Trophoblast cell (in vitro differentiated cells and primary cell): ENCODE measurements at regions not wholly inside any gene's neighbourhood (a gene's known extent, or its start where the extent isn't known, plus 50 kb on each side); places are given as distances from the start of the nearest gene placed in this dataset.
"Not testable (repeated sequence)": the region's sequence is repeated elsewhere in the genome, so short reads cannot be mapped to it uniquely, and the experiment has no call there.

Experiments
- DNase-seq, 2 donors: peaks; one replicate each; pipeline ENCODE4 v3.0.0-alpha.2; 2016
- H2AFZ ChIP-seq: 2 replicates; pipeline ENCODE4 v1.6.1; 2013; ENCODE audit warnings: low read length, moderate library complexity, mild to moderate bottlenecking; ENCODE audit not compliant: insufficient read depth, poor library complexity
- H2AK5ac ChIP-seq: 2 replicates; pipeline ENCODE4 v1.6.1; 2013; ENCODE audit warnings: mild to moderate bottlenecking, low read length
- H2BK120ac ChIP-seq: 2 replicates; pipeline ENCODE4 v1.6.1; 2013; ENCODE audit warnings: low read length, mild to moderate bottlenecking, moderate library complexity; ENCODE audit not compliant: insufficient read depth, poor library complexity
- H2BK12ac ChIP-seq: 2 replicates; pipeline ENCODE4 v1.6.1; 2013; ENCODE audit warnings: mild to moderate bottlenecking, low read length, moderate library complexity
- H2BK5ac ChIP-seq: 2 replicates; pipeline ENCODE4 v1.6.1; 2013; ENCODE audit warnings: low read length, low read depth, moderate library complexity, mild to moderate bottlenecking; ENCODE audit not compliant: poor library complexity
- H3K14ac ChIP-seq: 2 replicates; pipeline ENCODE4 v1.6.1; 2013; ENCODE audit warnings: mild to moderate bottlenecking, low read length
- H3K18ac ChIP-seq: 2 replicates; pipeline ENCODE4 v1.6.1; 2013; ENCODE audit warnings: mild to moderate bottlenecking, low read length
- H3K23ac ChIP-seq: 2 replicates; pipeline ENCODE4 v1.6.1; 2013; ENCODE audit warnings: low read length
- H3K27ac ChIP-seq: 2 replicates; pipeline ENCODE4 v1.5.1; 2013; ENCODE audit warnings: low read depth, mild to moderate bottlenecking, inconsistent platforms, low read length, moderate library complexity
- H3K27me3 ChIP-seq: 2 replicates; pipeline ENCODE4 v1.6.1; 2013; ENCODE audit warnings: inconsistent platforms, mild to moderate bottlenecking, low read length, moderate library complexity; ENCODE audit not compliant: insufficient read depth
- H3K36me3 ChIP-seq, 2 experiments: 1 replicate in 1 of 2; 2 replicates in 1 of 2; pipeline ENCODE4 v1.6.1; 2013; ENCODE audit warnings: low read length in 2 of 2, mild to moderate bottlenecking in 2 of 2, moderate library complexity in 1 of 2; ENCODE audit not compliant: insufficient read depth in 2 of 2, control insufficient read depth in 1 of 2
- H3K4ac ChIP-seq: 2 replicates; pipeline ENCODE4 v1.6.1; 2013; ENCODE audit warnings: low read depth, mild to moderate bottlenecking, low read length, moderate library complexity
- H3K4me1 ChIP-seq, 2 experiments: 1 replicate in 1 of 2; 2 replicates in 1 of 2; pipeline ENCODE4 v1.6.1; 2013; ENCODE audit warnings: low read length in 2 of 2, mild to moderate bottlenecking in 2 of 2, moderate library complexity in 1 of 2; ENCODE audit not compliant: insufficient read depth in 2 of 2, control insufficient read depth in 1 of 2
- H3K4me2 ChIP-seq: 2 replicates; pipeline ENCODE4 v1.6.1; 2013; ENCODE audit warnings: inconsistent platforms, mild to moderate bottlenecking, low read length, moderate library complexity
- H3K4me3 ChIP-seq: 2 replicates; pipeline ENCODE4 v1.5.1; 2013; ENCODE audit warnings: mild to moderate bottlenecking, low read depth, low read length, inconsistent platforms
- H3K79me1 ChIP-seq: one replicate; pipeline ENCODE4 v1.6.1; 2013; ENCODE audit warnings: low read length
- H3K79me2 ChIP-seq: 2 replicates; pipeline ENCODE4 v1.6.1; 2013; ENCODE audit warnings: low read length, mild to moderate bottlenecking; ENCODE audit not compliant: control insufficient read depth, insufficient read depth, poor library complexity
- H3K9ac ChIP-seq: 2 replicates; pipeline ENCODE4 v1.6.1; 2013; ENCODE audit warnings: mild to moderate bottlenecking, low read length
- H3K9me3 ChIP-seq: 2 replicates; pipeline ENCODE4 v1.6.1; 2013; ENCODE audit warnings: low read depth, mild to moderate bottlenecking, control low read depth, inconsistent platforms, low read length; ENCODE audit not compliant: insufficient read depth
- H4K12ac ChIP-seq: 2 replicates; pipeline ENCODE4 v1.6.1; 2013; ENCODE audit warnings: low read depth, mild to moderate bottlenecking, low read length, moderate library complexity
- H4K8ac ChIP-seq: 2 replicates; pipeline ENCODE4 v1.6.1; 2013; ENCODE audit warnings: low read depth, mild to moderate bottlenecking, low read length, moderate library complexity
- H4K91ac ChIP-seq: one replicate; pipeline ENCODE4 v1.6.1; 2013; ENCODE audit warnings: low read depth, mild to moderate bottlenecking, low read length, moderate library complexity
- WGBS: extraction: QIAGEN DNeasy Blood & Tissue Kit; methylation state at CpG from one replicate; pipeline ENCODE4 v1.1.7; 2013; ENCODE audit warnings: missing lambda C conversion rate; ENCODE audit not compliant: insufficient read length, insufficient coverage; ENCODE audit errors: extremely low coverage; 5-methylcytosine and 5-hydroxymethylcytosine counted together

GRCh38 chr7:32722837-32723236 lies 168.7 kb downstream of the KBTBD2 start:
- H3K79me1 ChIP-seq, DNase-seq, H3K27ac ChIP-seq, H3K4ac ChIP-seq, H2BK5ac ChIP-seq, H4K8ac ChIP-seq, H3K9me3 ChIP-seq, H2BK120ac ChIP-seq, H2AFZ ChIP-seq, H3K4me3 ChIP-seq, H3K36me3 ChIP-seq, H4K91ac ChIP-seq, H4K12ac ChIP-seq, H3K18ac ChIP-seq, H3K27me3 ChIP-seq, H2AK5ac ChIP-seq, H2BK12ac ChIP-seq, H3K4me1 ChIP-seq, H3K14ac ChIP-seq, H3K4me2 ChIP-seq, H3K79me2 ChIP-seq, H3K23ac ChIP-seq, H3K9ac ChIP-seq: not testable (repeated sequence)
- WGBS: no CpG with 5 or more reads among the region's 4 CpGs

- Histone ChIP-seq H3K9ac (no peak overlapping the region), H3K27me3 (no peaks in the 10 kb centered on the region)
- WGBS: no CpG with 5 or more reads among the region's 1 CpG
Observed at GRCh38 chr7:32694182-32694581, 197.4 kb downstream of the KBTBD2 start.

GRCh38 chr7:32691965-32692815 lies 196.9 kb downstream of the AVL9 start:
- not testable (repeated sequence) for H3K4me1 ChIP-seq, H3K4me3 ChIP-seq, H2AK5ac ChIP-seq, H4K91ac ChIP-seq, H2BK12ac ChIP-seq, H3K9ac ChIP-seq, H2AFZ ChIP-seq, H3K79me1 ChIP-seq, H4K8ac ChIP-seq, H3K9me3 ChIP-seq, H2BK5ac ChIP-seq, H2BK120ac ChIP-seq, H3K4ac ChIP-seq, H3K27ac ChIP-seq, H3K36me3 ChIP-seq, H3K18ac ChIP-seq, H3K27me3 ChIP-seq, H3K23ac ChIP-seq, H4K12ac ChIP-seq, H3K79me2 ChIP-seq, H3K14ac ChIP-seq, H3K4me2 ChIP-seq
- DNase-seq: peak in 1 of 2 donors; percentile 35
- no CpG with 5 or more reads among the region's 7 CpGs for WGBS

More at GRCh38 chr7:32694182-32694581, 197.4 kb downstream of the KBTBD2 start:
- Histone ChIP-seq H3K9me3 (no peaks in the 10 kb centered on the region), H3K4me1 (no peaks in the 10 kb centered on the region), H2AK5ac (no peak overlapping the region), H3K4me2 (no peak overlapping the region), H3K23ac (no peak overlapping the region), H3K36me3 (no peaks in the 10 kb centered on the region), H3K4me3 (no peak overlapping the region), H4K91ac (no peak overlapping the region), H3K4ac (no peak overlapping the region), H3K14ac (no peak overlapping the region), H4K8ac (no peak overlapping the region), H3K79me1 (no peaks in the 10 kb centered on the region), H3K27ac (no peak overlapping the region), H2AFZ (no peak overlapping the region), H2BK120ac (no peak overlapping the region), H3K79me2 (no peaks in the 10 kb centered on the region), H2BK5ac (no peak overlapping the region), H4K12ac (no peak overlapping the region), H3K18ac (no peak overlapping the region), H2BK12ac (no peak overlapping the region)
- no peak for DNase-seq

GRCh38 chr7:32688092-32688491 lies 192.8 kb downstream of the AVL9 start:
- not testable (repeated sequence) for H3K9me3 ChIP-seq, H3K79me1 ChIP-seq, H2AK5ac ChIP-seq, H3K79me2 ChIP-seq, H3K4me2 ChIP-seq, H2BK5ac ChIP-seq, H3K27ac ChIP-seq, H3K9ac ChIP-seq, H3K18ac ChIP-seq, H3K4me1 ChIP-seq, H4K12ac ChIP-seq, H2BK120ac ChIP-seq, H3K4me3 ChIP-seq, H2BK12ac ChIP-seq, DNase-seq, H3K23ac ChIP-seq, H3K14ac ChIP-seq, H4K8ac ChIP-seq, H3K4ac ChIP-seq, H4K91ac ChIP-seq, H3K27me3 ChIP-seq, H3K36me3 ChIP-seq, H2AFZ ChIP-seq
- WGBS: no CpG with 5 or more reads among the region's 13 CpGs
